ENCODE measurements at regions not wholly inside any gene's neighbourhood (a gene's known extent, or its start where the extent isn't known, plus 50 kb on each side); places are given as distances from the start of the nearest gene placed in this dataset.
"Not testable (repeated sequence)": the region's sequence is repeated elsewhere in the genome, so short reads cannot be mapped to it uniquely, and the experiment has no call there.

DNA sequence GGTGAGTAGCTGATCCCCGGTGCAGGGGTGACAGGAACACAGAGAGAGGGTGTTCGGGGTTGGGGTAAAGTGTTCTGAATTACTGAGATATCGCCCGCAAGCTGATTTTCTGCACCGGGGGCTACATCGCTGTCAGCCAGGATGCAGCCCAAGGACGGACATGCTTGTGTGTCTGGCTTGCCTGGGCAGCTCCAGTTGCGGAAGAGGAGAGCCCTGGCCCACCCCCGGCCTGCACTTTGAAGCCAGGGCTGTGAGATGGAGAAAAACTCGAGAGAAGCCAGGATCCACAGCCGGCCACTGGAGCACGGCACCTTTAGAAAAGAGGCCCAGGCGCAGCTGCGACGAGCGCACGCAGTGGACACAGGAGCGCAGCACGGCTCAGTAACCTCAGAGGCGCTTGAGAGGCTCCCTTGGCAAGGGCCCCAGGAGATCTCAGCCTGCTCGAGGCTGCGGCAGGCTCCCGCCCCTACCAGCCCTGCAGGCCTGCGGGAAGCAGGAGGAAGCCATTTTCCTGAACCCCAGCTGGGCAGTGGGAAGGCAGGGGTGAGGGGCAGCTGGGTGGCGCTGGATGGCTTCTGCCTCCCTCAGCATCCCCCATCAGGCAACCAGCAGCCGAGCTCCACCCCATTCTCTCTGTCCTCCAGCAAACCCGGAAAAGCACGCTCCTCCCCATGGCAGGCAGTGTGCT, 59.2 kb downstream of the C9orf50 start:
- no peak for DNase-seq

DNA sequence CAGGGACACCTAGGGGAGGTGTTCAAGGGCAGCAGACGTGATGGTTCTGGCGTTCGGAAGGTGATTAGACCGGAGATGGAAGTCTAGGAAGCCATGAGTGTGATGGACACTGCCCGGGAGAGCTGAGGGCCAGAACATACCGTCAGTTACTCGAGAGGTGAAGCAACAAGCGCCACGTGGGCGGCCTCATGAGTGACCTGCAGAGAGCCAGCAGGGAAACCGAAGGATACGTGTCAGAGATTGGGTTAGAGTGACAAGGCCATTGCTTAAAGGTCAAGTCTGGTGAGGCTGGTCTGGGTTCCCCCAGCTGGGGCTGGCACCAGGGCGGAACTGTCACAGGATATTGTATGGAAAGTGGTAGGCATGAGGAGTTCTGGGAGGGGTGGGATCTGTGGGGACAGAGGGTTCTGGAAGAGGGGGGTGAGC, 60.0 kb downstream of the C9orf50 start:
- DNase-seq: no peak

DNA sequence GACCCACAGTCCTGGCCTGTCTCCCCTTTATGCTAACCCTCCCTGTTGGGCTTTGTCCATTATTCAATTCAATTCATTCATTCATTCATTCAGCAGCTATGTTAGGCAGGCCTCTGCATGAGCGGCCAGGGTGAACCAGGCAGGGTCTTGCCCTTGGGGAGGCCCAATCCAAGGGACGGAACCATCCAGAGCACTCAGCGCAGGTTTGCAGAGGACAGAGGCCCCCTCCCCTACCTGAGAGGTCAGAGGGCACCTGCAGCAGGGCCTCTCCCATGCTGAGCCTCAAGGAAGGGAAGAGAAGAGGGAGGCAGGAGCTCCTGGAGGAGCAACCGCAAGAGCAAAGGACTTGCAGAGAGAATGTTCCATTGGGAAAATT, 61.4 kb downstream of the C9orf50 start:
- no peak for DNase-seq

DNA sequence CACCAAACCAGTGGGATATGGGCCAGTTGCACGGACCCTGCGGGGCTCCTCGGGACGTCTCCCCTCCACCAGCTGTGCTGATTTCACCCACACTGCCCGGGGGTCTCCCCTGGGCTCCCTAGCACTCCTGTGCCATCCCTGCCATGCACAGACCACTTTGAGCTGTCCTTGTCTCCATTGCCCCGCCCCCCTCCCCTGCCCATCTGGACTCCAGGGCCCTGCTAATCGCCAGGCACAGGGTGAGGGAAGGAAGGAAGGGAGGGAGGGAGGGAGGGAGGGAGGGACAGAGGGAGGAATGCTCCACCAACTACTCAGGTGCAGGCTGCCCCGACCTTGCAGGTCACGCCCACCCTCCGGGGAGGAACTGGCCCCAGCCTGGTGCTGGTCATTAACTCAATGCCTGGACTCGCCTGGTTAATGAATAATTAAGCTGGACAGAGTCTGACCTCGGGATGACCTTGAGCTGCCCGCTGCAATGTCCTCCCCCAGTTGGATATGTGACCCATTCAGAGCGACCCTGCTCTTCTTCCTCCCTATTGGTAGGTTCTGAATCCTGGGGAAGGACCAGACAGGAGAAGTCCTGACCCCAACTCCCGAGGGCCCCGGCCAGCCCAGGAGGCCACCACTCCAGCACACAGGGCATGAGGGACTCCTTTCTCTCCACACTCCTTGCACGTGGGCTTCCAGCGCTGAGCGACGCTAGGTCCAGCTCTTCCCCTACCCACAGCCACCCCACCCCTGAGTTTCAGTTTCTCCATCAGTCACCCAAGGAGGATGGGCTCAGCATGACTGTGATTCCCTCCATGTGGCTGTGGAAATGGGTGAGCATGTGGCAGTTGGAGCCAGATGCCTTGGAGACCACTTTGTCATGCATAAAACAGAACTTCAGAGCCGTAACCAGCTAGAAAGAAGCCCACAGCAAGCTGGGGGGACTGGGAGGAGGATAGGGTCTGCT, 62.1 kb downstream of the C9orf50 start:
- DNase-seq: no peak

DNA sequence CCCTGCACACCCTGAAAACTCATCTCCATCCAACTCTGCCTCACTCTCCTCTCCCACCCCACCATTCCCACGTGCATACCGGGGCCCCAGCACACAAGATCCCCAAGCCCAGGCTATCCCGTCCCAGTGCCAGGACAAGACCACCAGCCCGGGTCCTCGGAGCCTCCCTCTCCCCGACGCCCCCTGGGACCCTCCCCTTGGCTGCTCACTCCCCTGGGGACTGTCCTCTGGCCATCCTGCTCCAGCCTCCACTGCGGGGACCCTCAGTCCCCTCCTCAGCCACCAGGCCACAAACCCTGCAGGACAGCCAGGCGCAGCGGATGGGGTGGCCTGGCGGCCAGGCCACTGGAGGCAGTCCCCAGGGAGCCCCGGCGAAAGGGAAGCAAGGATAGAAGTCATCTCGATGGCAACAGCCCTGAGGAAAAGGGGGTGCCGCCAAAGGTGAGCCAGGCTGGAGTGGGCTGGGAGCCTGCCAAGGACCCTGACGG, 62.8 kb downstream of the C9orf50 start:
- no peak for DNase-seq

DNA sequence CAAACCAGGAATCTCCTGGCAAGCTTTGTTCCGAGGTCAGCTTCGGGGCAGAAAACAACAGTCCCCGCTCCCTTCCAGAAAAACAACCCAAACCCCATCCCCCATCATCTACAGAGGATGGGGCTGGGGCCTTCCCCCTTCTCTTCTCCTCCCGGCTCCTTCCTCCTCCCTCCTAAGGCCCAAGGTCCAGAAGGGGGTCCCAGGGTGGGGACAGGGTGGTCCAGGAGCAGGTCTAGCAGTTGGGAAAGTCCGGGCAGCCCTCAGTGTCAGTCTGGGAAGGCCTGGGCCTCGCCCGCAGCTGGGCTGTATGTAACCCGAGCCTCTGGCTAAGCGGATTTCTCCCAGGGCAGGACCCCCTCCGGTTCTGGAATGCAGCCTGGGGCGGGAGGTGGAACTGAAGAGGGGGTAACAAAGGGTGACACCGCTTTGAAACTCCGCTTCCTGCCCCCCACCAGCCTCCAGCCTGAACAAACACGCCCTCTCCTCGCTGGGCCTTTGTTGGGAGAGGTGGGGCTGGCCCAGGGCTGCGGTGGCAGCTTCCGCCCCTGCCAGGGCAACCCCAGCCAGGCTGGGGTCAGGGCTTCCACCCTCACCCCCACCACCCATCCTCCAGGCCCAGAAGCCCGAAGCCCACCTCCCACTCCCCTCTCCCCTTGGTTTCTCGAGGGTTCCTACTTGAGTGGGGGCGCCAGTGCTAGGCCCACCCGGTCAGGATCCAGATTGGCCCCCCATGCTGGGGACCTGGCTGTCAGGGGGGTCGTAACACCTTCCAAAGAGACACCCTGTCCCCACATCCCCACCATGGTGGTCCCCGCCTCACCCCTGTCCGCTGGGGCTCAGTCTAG, 63.5 kb downstream of the C9orf50 start:
- no peak for DNase-seq

DNA sequence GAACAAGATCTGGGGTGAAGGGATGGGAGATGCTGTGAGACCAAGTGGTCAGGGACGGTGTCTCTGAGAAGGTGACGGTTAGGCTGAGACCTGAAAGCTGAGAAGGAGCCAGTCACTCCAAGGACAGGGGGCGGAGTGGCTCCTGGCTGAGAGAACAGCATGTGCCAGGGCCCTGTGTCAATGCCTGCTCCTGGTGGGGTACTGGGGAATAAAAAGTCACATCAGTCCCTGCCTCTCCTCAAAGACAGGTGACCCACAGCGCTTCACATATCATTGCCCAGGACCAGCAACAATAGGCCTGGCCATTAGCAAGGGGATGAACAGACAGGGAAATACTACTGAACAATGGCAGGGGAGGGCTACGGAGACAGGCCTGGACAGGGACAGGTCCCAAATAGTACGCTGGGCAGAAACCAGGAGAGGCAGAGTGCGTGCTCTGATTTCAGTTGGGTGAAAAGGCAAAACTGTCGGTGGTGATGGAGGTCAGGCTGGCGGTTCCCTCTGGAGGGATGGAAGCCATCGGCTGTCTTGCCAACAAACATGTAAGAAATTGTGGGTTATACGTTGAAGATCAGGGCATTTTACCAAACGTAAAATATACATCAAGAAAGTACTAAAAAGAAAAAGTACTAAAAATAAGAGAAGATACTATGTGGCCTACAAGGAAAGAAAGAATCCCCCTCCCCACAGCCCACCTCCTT, 64.3 kb downstream of the C9orf50 start:
- DNase-seq: no peak

DNA sequence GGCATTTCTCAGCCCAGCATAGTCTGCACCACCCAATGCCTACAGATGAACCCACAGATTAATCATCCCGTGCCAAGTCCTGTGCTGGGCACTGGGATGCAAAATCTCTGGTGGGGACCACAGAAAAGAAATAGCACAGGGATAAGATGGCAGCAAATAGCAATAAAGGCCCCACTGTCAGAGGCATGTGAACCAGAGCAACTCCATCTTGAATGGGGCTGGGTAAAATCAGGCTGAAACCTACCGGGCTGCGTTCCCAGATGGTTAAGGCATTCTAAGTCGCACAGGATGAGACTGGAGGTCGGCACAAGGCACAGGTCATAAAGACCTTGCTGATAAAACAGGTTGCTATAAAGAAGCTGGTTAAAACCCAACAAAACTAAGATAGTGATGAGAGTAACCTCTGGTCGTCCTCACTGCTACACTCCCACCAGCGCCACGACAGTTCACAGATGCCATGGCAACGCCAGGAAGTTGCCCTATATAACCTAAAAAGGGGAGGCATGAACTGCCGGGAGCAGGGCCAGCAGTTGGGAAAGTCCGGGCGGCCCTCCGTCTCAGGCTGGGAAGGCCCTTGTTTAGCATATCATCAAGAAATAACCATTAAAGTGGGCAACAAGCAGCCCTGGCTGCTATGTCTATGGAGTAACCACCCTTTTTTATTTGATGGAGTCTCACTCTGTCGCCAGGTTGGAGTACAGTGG, 65.2 kb downstream of the C9orf50 start:
- DNase-seq: no peak

DNA sequence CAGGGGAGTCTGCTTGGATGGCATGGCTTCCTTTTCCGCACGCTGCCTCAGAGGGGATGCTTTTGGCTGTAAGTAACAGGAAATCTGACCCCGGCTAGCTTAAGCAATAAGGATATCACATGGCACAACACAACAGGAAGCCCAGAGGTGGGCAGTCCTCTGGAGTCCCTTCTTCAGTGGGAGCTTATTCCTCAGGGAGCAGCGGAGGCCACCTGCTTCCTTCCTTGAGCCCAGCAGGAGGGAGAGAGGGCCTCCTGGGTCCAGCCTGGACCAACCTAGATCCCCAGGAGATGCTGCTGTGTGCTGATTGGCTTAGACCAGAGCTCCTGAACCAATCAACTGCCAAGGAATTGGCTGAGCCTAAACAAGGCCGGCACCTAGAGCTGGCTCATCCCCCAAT, 66.3 kb downstream of the C9orf50 start:
- DNase-seq: no peak

DNA sequence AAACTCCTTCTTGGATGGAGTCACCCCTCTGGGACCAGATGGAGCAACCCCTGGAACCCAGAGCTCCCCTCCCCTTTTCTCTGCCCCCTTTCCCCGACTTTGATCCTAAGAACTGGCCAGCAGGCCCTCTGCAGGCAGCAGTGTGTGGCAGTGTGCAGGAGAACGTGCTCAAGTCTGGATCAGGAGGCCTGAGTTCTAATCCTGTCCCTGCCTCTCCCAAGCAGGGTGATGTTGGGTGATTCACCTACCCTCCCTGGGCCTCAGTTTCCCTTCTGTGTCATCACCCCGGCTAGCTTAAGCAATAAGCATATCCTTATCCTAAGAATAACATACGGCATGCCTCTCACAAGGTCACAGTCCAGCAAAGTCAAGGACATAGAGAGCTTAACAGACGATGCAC, 67.6 kb downstream of the C9orf50 start:
- DNase-seq: no peak

DNA sequence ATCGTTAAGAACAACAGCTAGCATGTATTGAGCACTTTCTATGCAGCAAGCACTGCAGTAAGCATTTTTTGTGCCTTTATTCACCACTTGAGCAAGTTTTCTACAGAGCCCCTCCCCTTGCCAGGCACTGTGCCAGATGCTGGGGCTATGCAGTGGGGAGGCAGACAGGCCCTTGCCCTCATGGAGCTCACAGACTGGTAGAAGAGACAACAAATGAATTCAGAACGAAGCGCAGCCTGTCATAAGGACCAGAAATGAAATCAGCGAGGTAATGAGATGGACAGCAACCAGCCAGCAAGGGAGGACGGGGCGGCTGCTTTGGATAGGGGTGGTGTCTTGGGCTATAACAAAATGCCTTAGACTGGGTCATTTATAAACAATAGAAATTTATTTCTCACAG, 68.8 kb downstream of the C9orf50 start:
- DNase-seq: no peak

DNA sequence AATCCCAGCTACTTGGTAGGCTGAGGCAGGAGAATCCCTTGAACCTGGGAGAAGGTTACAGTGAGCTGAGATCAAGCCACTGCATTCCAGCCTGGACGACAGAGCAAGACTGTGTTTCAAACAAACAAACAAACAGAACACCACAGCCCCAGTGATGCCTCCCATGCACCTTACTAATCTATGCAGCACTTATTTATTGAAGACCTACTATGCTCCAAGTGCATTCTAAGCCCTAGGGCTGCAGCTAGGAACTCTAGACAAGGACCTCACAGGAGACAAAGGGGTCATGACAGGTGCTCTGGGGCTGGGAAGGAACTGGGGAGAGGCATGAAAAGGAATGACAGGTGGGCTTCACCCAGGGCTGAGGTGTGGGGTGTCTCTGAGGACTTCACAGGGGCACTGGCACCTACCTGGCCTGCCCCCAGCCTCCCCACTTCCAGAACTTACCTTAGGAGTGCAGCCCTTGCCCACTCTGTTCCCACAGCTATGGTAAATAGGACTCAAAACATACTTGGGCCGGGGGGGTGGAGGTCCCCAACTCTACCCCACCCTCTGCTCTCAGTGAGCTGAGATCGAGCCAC, 69.4 kb downstream of the C9orf50 start:
- DNase-seq: no peak

DNA sequence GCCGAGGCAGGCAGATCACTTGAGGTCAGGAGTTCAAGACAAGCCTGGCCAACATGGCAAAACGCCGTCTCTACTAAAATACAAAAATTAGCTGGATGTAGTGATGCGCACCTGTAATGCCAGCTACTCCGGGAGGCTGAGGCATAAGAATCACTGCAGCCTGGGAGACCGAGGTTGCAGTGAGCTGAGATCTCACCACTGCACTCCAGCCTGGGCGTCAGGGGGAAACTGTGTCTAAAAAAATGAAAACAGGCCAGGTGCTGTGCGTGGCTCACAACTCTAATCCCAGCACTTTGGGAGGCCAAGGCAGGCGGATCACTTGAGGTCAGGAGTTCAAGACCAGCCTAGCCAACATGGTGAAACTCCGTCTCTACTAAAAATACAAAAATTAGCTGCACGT, 69.9 kb downstream of the C9orf50 start:
- DNase-seq: not testable (repeated sequence)

DNA sequence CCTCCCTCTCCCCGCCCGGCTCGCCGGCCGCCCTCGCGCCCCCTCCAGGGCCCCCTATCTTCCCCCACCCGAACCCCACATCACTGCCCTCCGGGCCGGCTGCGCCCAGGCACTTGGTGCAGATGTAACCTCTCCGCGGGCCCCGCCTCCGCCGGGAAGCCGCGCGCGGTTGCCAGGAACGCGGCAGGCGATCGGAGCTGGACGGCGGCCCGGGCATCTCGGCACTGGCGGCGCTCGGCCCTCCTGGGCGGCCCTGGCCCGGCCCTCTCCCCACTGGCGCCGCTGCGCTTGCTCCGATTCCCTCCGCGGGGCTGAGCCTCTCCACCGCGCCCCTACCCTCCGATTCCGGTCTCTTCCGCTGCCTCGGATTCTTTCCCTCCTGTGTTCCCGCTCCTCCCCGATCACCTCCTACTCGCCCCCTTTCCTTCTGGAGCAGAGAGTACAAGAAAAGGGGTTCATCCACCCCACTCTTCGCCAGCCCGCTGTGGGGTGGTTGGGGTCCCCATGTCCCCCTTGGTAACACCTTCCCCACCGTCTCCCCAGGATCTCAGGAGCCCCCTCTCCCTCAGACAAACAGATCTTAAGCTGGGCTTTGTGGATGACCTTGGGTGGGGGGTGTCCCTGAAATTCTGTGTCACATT, 70.6 kb downstream of the C9orf50 start:
- no peak for DNase-seq

DNA sequence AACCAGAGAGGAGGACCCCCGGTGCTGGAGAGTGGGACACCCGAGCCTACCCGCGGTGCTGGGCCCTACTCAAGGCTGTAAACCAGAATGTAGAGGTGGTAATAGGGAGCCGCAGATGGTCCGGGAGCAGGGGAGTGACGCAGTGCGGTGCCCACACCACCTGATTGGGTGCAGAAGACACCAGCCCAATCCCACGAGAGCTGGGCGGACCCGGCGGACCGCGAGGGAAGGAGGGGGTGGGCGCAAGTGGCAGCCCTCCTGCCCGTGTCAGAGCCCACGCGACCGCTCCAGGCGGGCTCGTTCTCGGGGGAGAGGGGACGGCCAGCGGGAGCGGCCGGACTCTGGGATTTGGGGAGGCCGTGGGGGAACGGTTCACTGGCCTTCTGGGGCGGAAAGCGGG, 71.2 kb downstream of the C9orf50 start:
- DNase-seq: no peak

DNA sequence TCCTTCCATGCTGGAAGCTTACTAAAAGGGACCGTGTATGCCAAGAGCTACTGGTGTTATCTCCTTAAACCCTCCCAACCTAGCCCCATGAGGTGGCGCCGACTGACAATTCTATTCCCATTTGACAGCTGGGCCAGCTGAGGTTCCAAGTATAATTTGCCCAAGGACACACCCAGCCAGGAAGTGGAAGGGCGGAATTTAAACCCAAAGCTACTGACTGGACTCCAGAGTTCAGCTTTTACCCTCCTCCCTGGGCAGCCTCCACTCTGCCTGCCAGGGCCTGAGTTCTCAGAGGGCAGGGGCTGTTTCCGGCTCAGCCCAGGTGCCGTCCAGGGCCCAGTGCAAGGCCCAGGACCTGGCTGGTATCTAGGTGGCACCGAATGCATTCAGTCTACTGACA, 71.8 kb downstream of the C9orf50 start:
- no peak for DNase-seq

DNA sequence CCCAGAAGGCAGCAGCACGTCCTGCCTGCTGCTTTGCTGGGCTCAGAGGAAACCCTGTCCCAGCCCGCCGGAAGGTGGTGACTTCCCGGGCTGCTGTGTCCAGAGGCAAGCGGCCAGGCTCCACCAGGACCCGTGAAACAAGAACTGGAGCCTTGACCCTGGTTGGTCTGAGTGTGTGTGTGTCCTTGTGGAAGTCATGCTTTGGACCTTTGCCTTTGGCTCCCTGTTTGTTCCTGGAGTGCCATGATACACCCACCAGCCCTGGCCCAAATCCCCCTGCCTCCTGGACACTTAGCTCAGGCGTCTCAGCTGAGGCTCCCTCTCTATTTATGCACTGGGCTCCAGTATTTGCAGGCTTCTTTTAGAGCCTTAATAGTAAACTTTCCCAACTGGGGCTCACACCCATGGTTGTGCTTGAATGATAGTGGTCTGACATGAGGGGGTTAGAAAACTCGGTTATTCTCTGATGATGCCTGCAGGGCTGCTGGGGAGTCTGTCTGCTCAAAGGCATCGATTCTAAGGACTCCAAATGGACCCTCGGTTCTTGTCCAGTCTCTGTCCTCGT, 72.2 kb downstream of the C9orf50 start:
- DNase-seq: no peak

DNA sequence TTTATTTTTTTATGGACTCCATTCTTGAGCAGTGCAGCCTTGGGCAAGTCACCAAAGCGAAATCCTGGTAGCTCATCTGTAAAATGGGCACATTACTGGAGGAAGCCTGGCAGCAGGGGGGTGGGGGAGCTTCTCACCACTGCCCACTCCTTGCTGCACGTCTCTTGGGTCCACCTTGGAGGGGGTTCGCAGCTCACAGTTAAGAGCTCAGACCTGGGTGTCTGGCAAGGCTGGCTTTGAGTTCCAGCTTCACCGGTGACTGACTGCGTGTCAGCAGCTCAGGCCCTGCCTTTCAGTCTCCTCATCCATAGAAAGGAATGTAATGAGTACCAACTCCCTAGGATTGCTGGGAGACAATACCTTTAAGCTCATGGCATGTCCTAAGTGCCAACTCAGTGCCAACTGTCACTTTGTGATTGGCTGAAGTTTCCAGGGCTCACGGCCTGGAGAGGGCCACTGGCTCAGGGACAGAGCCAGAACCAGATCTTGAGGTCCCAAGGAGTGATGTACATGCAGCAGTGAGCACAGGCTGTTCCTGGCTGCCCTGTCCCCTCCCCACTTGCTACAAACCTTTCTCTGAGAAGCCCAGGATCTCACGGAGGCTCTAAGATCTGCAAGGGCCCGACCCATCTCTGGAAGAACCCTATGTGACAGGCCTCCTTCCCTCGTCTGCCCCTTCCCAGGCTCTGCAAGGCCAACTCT, 72.9 kb downstream of the C9orf50 start:
- no peak for DNase-seq

DNA sequence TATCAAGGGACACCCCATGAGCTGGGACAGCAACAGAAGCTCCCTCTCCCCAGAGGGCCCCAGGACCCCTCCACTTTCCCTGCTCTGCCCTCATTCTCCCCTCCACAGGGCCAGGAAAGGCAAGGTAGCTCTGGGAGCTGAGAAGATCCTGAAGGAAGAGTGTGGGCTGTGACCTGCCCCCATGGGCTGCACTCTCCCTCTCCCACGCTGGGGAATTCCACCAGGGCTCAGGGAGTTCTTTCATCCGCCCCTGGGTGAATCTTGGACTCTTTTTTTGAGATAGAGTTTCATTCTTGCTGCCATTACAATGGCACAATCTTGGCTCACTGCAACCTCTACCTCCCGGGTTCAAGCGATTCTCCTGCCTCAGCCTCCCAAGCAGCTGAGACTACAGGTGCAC, 73.8 kb downstream of the C9orf50 start:
- no peak for DNase-seq

DNA sequence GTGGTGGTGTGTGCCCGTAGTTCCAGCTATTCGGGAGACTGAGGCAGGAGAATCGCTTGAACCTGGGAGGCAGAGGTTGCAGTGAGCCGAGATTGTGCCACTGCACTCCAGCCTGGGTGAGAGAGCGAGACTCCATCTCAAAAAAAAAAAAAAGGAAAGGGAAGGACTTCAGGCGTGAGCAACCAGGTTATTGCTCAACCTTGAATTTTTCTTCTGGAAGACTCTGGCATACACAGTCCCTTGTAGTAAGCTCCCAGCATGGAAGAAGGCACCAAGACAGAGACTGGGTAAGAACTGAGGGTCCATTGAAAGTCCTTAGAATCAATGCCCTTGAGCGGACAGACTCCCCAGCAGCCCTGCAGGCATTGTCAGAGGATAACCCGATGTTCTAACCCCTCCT, 75.0 kb downstream of the C9orf50 start:
- DNase-seq: not testable (repeated sequence)
